Endothelial cell of umbilical vein (primary cell): ENCODE measurements at regions not wholly inside any gene's neighbourhood (a gene's known extent, or its start where the extent isn't known, plus 50 kb on each side); places are given as distances from the start of the nearest gene placed in this dataset.

Experiments used
- BruUV-seq: library from RNA; stranded (reverse); fragments of 400-500 nt; replicated peaks from 2 replicates; lab custom pipeline; 2021; lab: Mats Ljungman, UMichigan
- CTCF ChIA-PET: fragments of 300-600, 350-600 bp; sonication (Branson Sonifier 250); formaldehyde crosslinking; loops from one replicate; lab custom pipeline; 2021; ENCODE audit warnings: antibody characterized with exemption, inconsistent platforms; lab: Charles Lee
- POLR2A ChIA-PET: fragments of 300-600, 350-600 bp; sonication (Branson Sonifier 250); formaldehyde crosslinking; loops from one replicate; lab custom pipeline; 2021; ENCODE audit warnings: antibody characterized with exemption, inconsistent platforms; lab: Charles Lee
- DNase-seq: peaks from one replicate; pipeline ENCODE4 v3.0.0-alpha.2; 2011; ENCODE audit warnings: low read depth, low spot score
- FAIRE-seq: peaks from 2 replicates; lab custom pipeline; 2011; peaks lifted over from hg19 to GRCh38; lab: Jason Lieb, UNC
- H2AFZ ChIP-seq: 2 replicates; pipeline ENCODE4 v1.6.0; 2012; ENCODE audit warnings: low read depth, low read length, control low read depth, inconsistent platforms
- H3K27ac ChIP-seq: 2 replicates; pipeline ENCODE4 v1.5.1; 2011; ENCODE audit warnings: low read depth, mild to moderate bottlenecking, control low read depth, low read length, moderate library complexity; ENCODE audit not compliant: insufficient read depth
- H3K27me3 ChIP-seq, 2 experiments: 2 replicates each; pipeline versions ENCODE4 v1.6.0 to v1.6.1; 2011; ENCODE audit warnings: low read length in 2 of 2, mixed read lengths in 1 of 2; ENCODE audit not compliant: control insufficient read depth in 2 of 2, insufficient read depth in 2 of 2
- H3K36me3 ChIP-seq, 2 experiments: 2 replicates in 1 of 2; 3 replicates in 1 of 2; pipeline ENCODE4 v1.5.1; 2011; ENCODE audit warnings: low read length in 2 of 2, mild to moderate bottlenecking in 1 of 2, moderate library complexity in 1 of 2; ENCODE audit not compliant: control insufficient read depth in 2 of 2, insufficient read depth in 2 of 2; ENCODE audit errors: extremely low read depth in 1 of 2
- H3K4me1 ChIP-seq: 3 replicates; pipeline ENCODE4 v1.5.1; 2011; ENCODE audit warnings: mild to moderate bottlenecking, low read length; ENCODE audit not compliant: control insufficient read depth, insufficient read depth; ENCODE audit errors: extremely low read depth
- H3K4me2 ChIP-seq: 2 replicates; pipeline ENCODE4 v1.6.1; 2011; ENCODE audit warnings: low read length, control low read depth, mixed read lengths; ENCODE audit not compliant: insufficient read depth
- H3K4me3 ChIP-seq, 3 experiments: fragments of 200-600 bp in 1 of 3; sonication (generic), shearing (Covaris generic) in 1 of 3; replicated peaks in 1 of 3; 2 replicates each; pipeline ENCODE4 v1.5.1; 2011 to 2016; ENCODE audit warnings: control low read depth in 3 of 3, low read length in 3 of 3, mild to moderate bottlenecking in 2 of 3, inconsistent platforms in 1 of 3, low read depth in 1 of 3, moderate library complexity in 1 of 3; ENCODE audit not compliant: insufficient read depth in 1 of 3
- H3K79me2 ChIP-seq: 2 replicates; pipeline ENCODE4 v1.6.0; 2012; ENCODE audit warnings: low read length, inconsistent platforms; ENCODE audit not compliant: control insufficient read depth, insufficient read depth
- H3K9ac ChIP-seq: replicated peaks from 2 replicates; pipeline ENCODE3; 2011; ENCODE audit warnings: low read length, control low read depth; ENCODE audit not compliant: insufficient read depth; ENCODE audit errors: extremely low read depth
- H3K9me1 ChIP-seq: replicated peaks from 3 replicates; pipeline ENCODE4 v1.6.0; 2011; ENCODE audit warnings: mild to moderate bottlenecking, low read length; ENCODE audit not compliant: control insufficient read depth, insufficient read depth; ENCODE audit errors: extremely low read depth
- H3K9me3 ChIP-seq: replicated peaks from 2 replicates; pipeline ENCODE4 v1.5.1; 2012; ENCODE audit warnings: low read length, inconsistent platforms; ENCODE audit not compliant: control insufficient read depth, insufficient read depth
- H4K20me1 ChIP-seq: replicated peaks from 2 replicates; pipeline ENCODE3; 2011; ENCODE audit warnings: mild to moderate bottlenecking, low read length; ENCODE audit not compliant: control insufficient read depth, insufficient read depth; ENCODE audit errors: extremely low read depth
- CTCF ChIP-seq, 2 donors: IDR thresholded peaks; 1 replicate in 1 of 2; 2 replicates in 1 of 2; pipeline ENCODE4 v1.5.1; 2011; ENCODE audit warnings: low read length in 2 of 2, mild to moderate bottlenecking in 2 of 2, moderate library complexity in 2 of 2, control low read depth in 1 of 2, inconsistent platforms in 1 of 2, low read depth in 1 of 2; ENCODE audit not compliant: insufficient read depth in 1 of 2; ENCODE audit errors: extremely low read depth in 1 of 2
- EZH2 ChIP-seq: IDR thresholded peaks from 2 replicates; pipeline ENCODE4 v1.6.1; 2012; ENCODE audit warnings: borderline replicate concordance, low read depth, mild to moderate bottlenecking, moderate library complexity, low read length, inconsistent platforms; ENCODE audit not compliant: severe bottlenecking
- FOS ChIP-seq: IDR thresholded peaks from 2 replicates; pipeline ENCODE4 v1.6.1; 2011; ENCODE audit warnings: mild to moderate bottlenecking, low read length, moderate library complexity, borderline replicate concordance; ENCODE audit not compliant: insufficient read depth
- GATA2 ChIP-seq: IDR thresholded peaks from 2 replicates; pipeline ENCODE4 v1.7.0; 2011; ENCODE audit warnings: low read depth, mild to moderate bottlenecking, moderate library complexity, mixed read lengths, low read length; ENCODE audit not compliant: insufficient read length, insufficient read depth
- JUN ChIP-seq: IDR thresholded peaks from 2 replicates; pipeline ENCODE4 v1.6.1; 2011; ENCODE audit warnings: borderline replicate concordance, low read depth; ENCODE audit not compliant: insufficient read length, insufficient read depth
- MAX ChIP-seq: IDR thresholded peaks from 2 replicates; pipeline ENCODE4 v1.6.1; 2011; ENCODE audit not compliant: insufficient read depth, insufficient read length
- MYC ChIP-seq: IDR thresholded peaks from one replicate; pipeline ENCODE4 v1.6.1; 2011; ENCODE audit warnings: mild to moderate bottlenecking, low read depth, low read length
- POLR2A ChIP-seq: IDR thresholded peaks from 2 replicates; pipeline ENCODE4 v1.6.1; 2012; ENCODE audit warnings: low read depth, mild to moderate bottlenecking, control low read depth, low read length
- POLR2AphosphoS5 ChIP-seq: IDR thresholded peaks from 2 replicates; pipeline ENCODE4 v1.6.1; 2012; ENCODE audit warnings: low read depth, mild to moderate bottlenecking, control low read depth, low read length, moderate library complexity; ENCODE audit not compliant: insufficient read depth
- dilution Hi-C: fragments of 300-500 bp; cut with MboI; formaldehyde crosslinking; loops from one replicate; pipeline ENCODE4 v1.15.0; 2019; ENCODE audit warnings: low sequenced_read_pairs; ENCODE audit not compliant: extremely low pct_ligation_motif_present
- intact Hi-C: fragments of 100-400 bp; cut with micrococcal nuclease; formaldehyde crosslinking; loops from one replicate; pipeline ENCODE4 v1.10.0; 2022

- intact Hi-C loops (no loop called here), dilution Hi-C loops (no loop called here)
- ChIA-PET CTCF (interaction anchor here (5.6 kb wide), 1 partner anchor 17 kb away, joined by 77 read pairs; no protein-coding TSS in a partner anchor), POLR2A (no interaction called here)
- BruUV-seq = no TSS peak
- Histone ChIP-seq H3K4me3 (no peak overlapping the region), H3K27me3 (no peaks in the 10 kb centered on the region), H3K9ac (no peak overlapping the region), H3K27ac (no peak overlapping the region), H3K4me1 (peaks cover 4% of the 10 kb centered on the region), H3K79me2 (no peaks in the 10 kb centered on the region), H3K9me3 (no peaks in the 10 kb centered on the region), H3K4me2 (no peak overlapping the region), H2AFZ (no peak overlapping the region), H4K20me1 (no peaks in the 10 kb centered on the region), H3K9me1 (no peaks in the 10 kb centered on the region), H3K36me3 (no peaks in the 10 kb centered on the region)
- no peak for DNase-seq
- no peak for FAIRE-seq
- TF ChIP-seq MYC (no peak), JUN (no peak), GATA2 (no peak), POLR2A (no peak), EZH2 (no peak), CTCF (IDR thresholded peaks at IDR 0.05; ENCODE audit: extremely low read depth in 1 of 2, insufficient read depth in 1 of 2, low read depth in 1 of 2, low read length in 2 of 2) (no peak), FOS (no peak), POLR2AphosphoS5 (no peak), MAX (no peak)
Measured at GRCh38 chr20:4088766-4089165, 59.9 kb upstream of the SMOX start.
